H1 (cell line): ENCODE measurements at regions not wholly inside any gene's neighbourhood (a gene's known extent, or its start where the extent isn't known, plus 50 kb on each side); places are given as distances from the start of the nearest gene placed in this dataset.

Source experiments
- FOSL1 ChIP-seq: IDR thresholded peaks from 2 replicates; pipeline ENCODE4 v1.6.1; 2011; ENCODE audit warnings: mild to moderate bottlenecking, low read depth, low read length, moderate library complexity; ENCODE audit not compliant: insufficient read depth
- GABPA ChIP-seq: IDR thresholded peaks from 2 replicates; pipeline ENCODE4 v1.6.1; 2011; ENCODE audit warnings: mild to moderate bottlenecking, low read length, moderate library complexity, borderline replicate concordance; ENCODE audit not compliant: insufficient read depth
- RAD21 ChIP-seq, 2 experiments: IDR thresholded peaks in 1 of 2; conservative IDR thresholded peaks in 1 of 2; 2 replicates each; pipeline ENCODE4 v1.6.1; 2011; ENCODE audit warnings: low read depth in 2 of 2, low read length in 2 of 2, improper control_type of control experiment in 1 of 2, inconsistent platforms in 1 of 2, mild to moderate bottlenecking in 1 of 2, moderate library complexity in 1 of 2
- SRF ChIP-seq: IDR thresholded peaks from 2 replicates; pipeline ENCODE4 v1.6.1; 2011; ENCODE audit warnings: mild to moderate bottlenecking, low read depth, low read length, moderate library complexity

GRCh38 chr6:7479801-7480266 is 61.6 kb upstream of the DSP start (continued):
- no peak for TF ChIP-seq RAD21 (IDR thresholded peaks at IDR 0.05 in 1 of 2, conservative IDR thresholded peaks at IDR 0.05 in 1 of 2; ENCODE audit: low read depth in 2 of 2, low read length in 2 of 2)
- no peak for TF ChIP-seq FOSL1
- TF ChIP-seq SRF = no peak
- TF ChIP-seq GABPA = no peak
- TF ChIP-seq, all 59 proteins: peak for 0
